ENCODE measurements at regions not wholly inside any gene's neighbourhood (a gene's known extent, or its start where the extent isn't known, plus 50 kb on each side); places are given as distances from the start of the nearest gene placed in this dataset.
"Not testable (repeated sequence)": the region's sequence is repeated elsewhere in the genome, so short reads cannot be mapped to it uniquely, and the experiment has no call there.

DNA sequence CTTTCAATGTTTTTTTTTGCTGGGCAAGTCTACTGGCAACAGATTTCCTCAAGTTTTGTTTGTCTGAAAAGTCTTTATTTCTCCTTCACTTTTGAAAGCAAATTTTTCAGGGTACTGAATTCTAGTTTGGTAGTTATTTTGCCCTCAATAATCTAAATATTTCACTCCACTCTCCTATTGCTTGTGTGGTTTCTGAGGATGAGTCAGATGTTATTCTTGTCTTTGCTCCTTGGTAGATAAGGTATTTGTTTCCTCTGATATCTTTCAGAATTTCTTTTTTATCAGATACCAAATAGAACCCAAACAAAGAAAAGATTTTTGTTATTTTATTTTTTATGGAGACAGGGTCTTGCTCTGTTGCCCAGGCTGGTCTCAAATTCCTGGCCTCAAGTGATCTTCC lies 99.2 kb upstream of the MALRD1 start:
- no peak overlapping the region for H3K27ac Mint-ChIP-seq (ENCODE audit: unreplicated experiment)
- no peak for DNase-seq (ENCODE audit: low spot score)
- no peaks in the 10 kb centered on the region for H3K36me3 Mint-ChIP-seq (ENCODE audit: low read depth, unreplicated experiment)
- no peaks in the 10 kb centered on the region for H3K27me3 Mint-ChIP-seq (ENCODE audit: unreplicated experiment)
- peaks cover under 1% of the 10 kb centered on the region for H3K4me1 Mint-ChIP-seq (ENCODE audit: unreplicated experiment)
- TF ChIP-seq, protein P1, sequence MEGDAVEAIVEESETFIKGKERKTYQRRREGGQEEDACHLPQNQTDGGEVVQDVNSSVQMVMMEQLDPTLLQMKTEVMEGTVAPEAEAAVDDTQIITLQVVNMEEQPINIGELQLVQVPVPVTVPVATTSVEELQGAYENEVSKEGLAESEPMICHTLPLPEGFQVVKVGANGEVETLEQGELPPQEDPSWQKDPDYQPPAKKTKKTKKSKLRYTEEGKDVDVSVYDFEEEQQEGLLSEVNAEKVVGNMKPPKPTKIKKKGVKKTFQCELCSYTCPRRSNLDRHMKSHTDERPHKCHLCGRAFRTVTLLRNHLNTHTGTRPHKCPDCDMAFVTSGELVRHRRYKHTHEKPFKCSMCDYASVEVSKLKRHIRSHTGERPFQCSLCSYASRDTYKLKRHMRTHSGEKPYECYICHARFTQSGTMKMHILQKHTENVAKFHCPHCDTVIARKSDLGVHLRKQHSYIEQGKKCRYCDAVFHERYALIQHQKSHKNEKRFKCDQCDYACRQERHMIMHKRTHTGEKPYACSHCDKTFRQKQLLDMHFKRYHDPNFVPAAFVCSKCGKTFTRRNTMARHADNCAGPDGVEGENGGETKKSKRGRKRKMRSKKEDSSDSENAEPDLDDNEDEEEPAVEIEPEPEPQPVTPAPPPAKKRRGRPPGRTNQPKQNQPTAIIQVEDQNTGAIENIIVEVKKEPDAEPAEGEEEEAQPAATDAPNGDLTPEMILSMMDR (IDR thresholded peaks at IDR 0.05; ENCODE audit: unreplicated experiment), result no peak
- H3K9me3 Mint-ChIP-seq (ENCODE audit: unreplicated experiment), result no peaks in the 10 kb centered on the region
- no peak overlapping the region for H3K4me3 Mint-ChIP-seq (ENCODE audit: unreplicated experiment)

GRCh38 chr10:18951072-18951823 lies 97.4 kb upstream of the MALRD1 start:
- H3K27me3 Mint-ChIP-seq (ENCODE audit: unreplicated experiment); H3K36me3 Mint-ChIP-seq (ENCODE audit: low read depth, unreplicated experiment); H3K9me3 Mint-ChIP-seq (ENCODE audit: unreplicated experiment); DNase-seq (ENCODE audit: low spot score); H3K27ac Mint-ChIP-seq (ENCODE audit: unreplicated experiment); H3K4me3 Mint-ChIP-seq (ENCODE audit: unreplicated experiment); H3K4me1 Mint-ChIP-seq (ENCODE audit: unreplicated experiment): not testable (repeated sequence)

DNA sequence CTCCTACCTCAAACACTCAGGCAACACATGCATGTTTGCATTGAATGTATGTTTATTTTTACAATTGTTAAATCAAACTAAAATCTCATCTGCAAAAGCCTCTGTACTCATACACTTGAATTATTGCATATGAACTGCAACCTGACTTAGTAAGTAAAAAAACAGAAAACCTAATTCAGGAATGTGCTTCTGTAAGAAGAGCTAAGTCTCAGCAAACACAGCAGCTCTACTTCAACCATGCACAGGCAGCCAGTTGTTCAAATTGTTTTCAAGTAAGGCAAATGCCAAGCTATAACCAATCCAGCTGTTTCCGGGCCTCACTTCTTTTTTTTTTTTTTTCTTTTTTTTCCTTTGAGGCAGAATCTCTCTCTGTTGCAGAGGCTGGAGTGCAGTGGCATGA lies 93.5 kb upstream of the MALRD1 start:
- H3K4me3 Mint-ChIP-seq (ENCODE audit: unreplicated experiment), result no peak overlapping the region
- TF ChIP-seq, protein P1 (IDR thresholded peaks at IDR 0.05; ENCODE audit: unreplicated experiment), result no peak
- H3K27me3 Mint-ChIP-seq (ENCODE audit: unreplicated experiment), result peaks cover 5% of the 10 kb centered on the region
- no peaks in the 10 kb centered on the region for H3K36me3 Mint-ChIP-seq (ENCODE audit: low read depth, unreplicated experiment)
- no peak overlapping the region for H3K27ac Mint-ChIP-seq (ENCODE audit: unreplicated experiment)
- no peaks in the 10 kb centered on the region for H3K9me3 Mint-ChIP-seq (ENCODE audit: unreplicated experiment)
- H3K4me1 Mint-ChIP-seq (ENCODE audit: unreplicated experiment), result peaks cover 7% of the 10 kb centered on the region
- DNase-seq (ENCODE audit: low spot score), result no peak

- no peak overlapping the region for H3K27ac Mint-ChIP-seq (ENCODE audit: unreplicated experiment)
- H3K36me3 Mint-ChIP-seq (ENCODE audit: low read depth, unreplicated experiment), result no peaks in the 10 kb centered on the region
- no peaks in the 10 kb centered on the region for H3K9me3 Mint-ChIP-seq (ENCODE audit: unreplicated experiment)
- H3K4me1 Mint-ChIP-seq (ENCODE audit: unreplicated experiment), result peaks cover 7% of the 10 kb centered on the region
- no peak overlapping the region for H3K4me3 Mint-ChIP-seq (ENCODE audit: unreplicated experiment)
- TF ChIP-seq, protein P1 (IDR thresholded peaks at IDR 0.05; ENCODE audit: unreplicated experiment), result no peak
- no peak for DNase-seq (ENCODE audit: low spot score)
- peaks cover 6% of the 10 kb centered on the region for H3K27me3 Mint-ChIP-seq (ENCODE audit: unreplicated experiment)
Measured at GRCh38 chr10:18959369-18959768, 89.2 kb upstream of the MALRD1 start.

GRCh38 chr10:18960466-18961079 lies 88.0 kb upstream of the MALRD1 start:
- Mint-ChIP-seq H3K27ac (ENCODE audit: unreplicated experiment) (no peak overlapping the region), H3K4me1 (ENCODE audit: unreplicated experiment) (no peaks in the 10 kb centered on the region), H3K36me3 (ENCODE audit: low read depth, unreplicated experiment) (no peaks in the 10 kb centered on the region), H3K27me3 (ENCODE audit: unreplicated experiment) (peaks cover 6% of the 10 kb centered on the region), H3K9me3 (ENCODE audit: unreplicated experiment) (no peaks in the 10 kb centered on the region), H3K4me3 (ENCODE audit: unreplicated experiment) (no peak overlapping the region)
- TF ChIP-seq, protein P1 (IDR thresholded peaks at IDR 0.05; ENCODE audit: unreplicated experiment), result no peak
- no peak for DNase-seq (ENCODE audit: low spot score)
